ENCODE measurements at regions not wholly inside any gene's neighbourhood (a gene's known extent, or its start where the extent isn't known, plus 50 kb on each side); places are given as distances from the start of the nearest gene placed in this dataset.

- BruUV-seq (replicated peaks) = no TSS peak
- Histone ChIP-seq H3K27me3 (ENCODE audit: control insufficient read depth, insufficient read depth, low read length) (peaks cover 7% of the 10 kb centered on the region; the same call in 1 of the 2 replicates), H3K4me1 (ENCODE audit: control insufficient read depth, insufficient read depth, low read length) (peaks cover 6% of the 10 kb centered on the region), H3K4me2 (ENCODE audit: low read depth, low read length) (no peak overlapping the region), H2BK120ac (ENCODE audit: low read depth, low read length) (no peak overlapping the region), H2AK5ac (ENCODE audit: low read depth, low read length) (no peak overlapping the region), H2AFZ (replicated peaks; ENCODE audit: low read length, poor library complexity) (no peak overlapping the region), H2BK20ac (ENCODE audit: low read depth, low read length) (no peak overlapping the region), H3K4ac (ENCODE audit: low read depth, low read length) (no peak overlapping the region), H3K23ac (ENCODE audit: low read depth, low read length) (no peak overlapping the region), H4K20me1 (ENCODE audit: insufficient read depth, low read length) (no peaks in the 10 kb centered on the region), H3K18ac (ENCODE audit: low read depth, low read length) (peak overlapping the region; percentile 2; the same call in 1 of the 2 replicates), H4K5ac (ENCODE audit: low read depth, low read length) (no peak overlapping the region), H3K27ac (ENCODE audit: insufficient read depth, low read length) (no peak overlapping the region), H3K79me1 (ENCODE audit: low read depth in 1 of 2, low read length in 2 of 2) (no peaks in the 10 kb centered on the region), H3K14ac (replicated peaks; ENCODE audit: low read depth, low read length) (no peak overlapping the region), H3K9me3 (ENCODE audit: control insufficient read depth, insufficient read depth, low read length) (no peaks in the 10 kb centered on the region), H3K36me3 (ENCODE audit: control insufficient read depth, insufficient read depth, low read length) (no peaks in the 10 kb centered on the region), H3K9ac (ENCODE audit: low read depth, low read length) (no peak overlapping the region), H2BK15ac (ENCODE audit: low read depth, low read length) (no peak overlapping the region), H3K56ac (ENCODE audit: extremely low read depth, insufficient read depth, low read length) (no peak overlapping the region), H4K8ac (ENCODE audit: low read depth in 2 of 2, low read length in 2 of 2) (no peak overlapping the region), H2AK9ac (replicated peaks; ENCODE audit: low read depth, low read length, poor library complexity) (no peak overlapping the region), H3K9me1 (ENCODE audit: insufficient read depth, low read length) (peaks cover 10% of the 10 kb centered on the region; the same call in 1 of the 2 replicates), H2BK5ac (ENCODE audit: low read depth, low read length, poor library complexity, severe bottlenecking) (peak overlapping the region; percentile 2), H4K91ac (ENCODE audit: insufficient read depth, low read depth, low read length) (peak overlapping the region; percentile 7; the same call in 1 of the 2 replicates), H3K4me3 (ENCODE audit: insufficient read depth, low read depth, low read length) (no peak overlapping the region)
- ChIA-PET CTCF (interaction anchor here (0.7 to 1.7 kb wide), 3 partner anchors 9 to 238 kb away, joined by 3 to 4 read pairs (median 4); no protein-coding TSS in a partner anchor), POLR2A (ENCODE audit: unreplicated experiment) (interaction anchor here (0.5 kb wide), 1 partner anchor 11 kb away, joined by 4 read pairs; no protein-coding TSS in a partner anchor)
- dilution Hi-C loops (cut with HindIII; ENCODE audit: low sequenced_read_pairs, unreplicated experiment) (no loop called here), intact Hi-C loops (cut with micrococcal nuclease) (loop anchor here (5.0 kb wide), 1 partner anchor 60 kb away; the partner anchor contains the start of gene LANCL2), in situ Hi-C loops (cut with MboI; ENCODE audit: low sequenced_read_pairs) (no loop called here)
- TF ChIP-seq RFX5 (IDR thresholded peaks at IDR 0.05; ENCODE audit: low read depth, low read length) (no peak), MAZ (IDR thresholded peaks at IDR 0.05; ENCODE audit: borderline replicate concordance, low read depth, low read length) (no peak), MXI1 (IDR thresholded peaks at IDR 0.05; ENCODE audit: borderline replicate concordance, low read depth, low read length) (no peak), CHD1 (IDR thresholded peaks at IDR 0.05; ENCODE audit: low read depth, low read length) (no peak), FOS (IDR thresholded peaks at IDR 0.05; ENCODE audit: low read depth, low read length) (no peak; the same call in 1 of the 2 replicates), USF2 (IDR thresholded peaks at IDR 0.05; ENCODE audit: low read depth, low read length) (no peak), CEBPB (IDR thresholded peaks at IDR 0.05; ENCODE audit: low read depth, low read length) (peak; percentile 88), RAD21 (IDR thresholded peaks at IDR 0.05; ENCODE audit: low read length) (no peak), CTCF (conservative IDR thresholded peaks at IDR 0.05; ENCODE audit: low read depth, low read length) (0 out of 2 replicates have a peak, but pooled peaks have one; percentile 2), SMC3 (IDR thresholded peaks at IDR 0.05; ENCODE audit: low read depth, low read length) (no peak)
- no peak for ATAC-seq (ENCODE audit: low read depth)
- no CpG with 5 or more reads among the region's 4 CpGs for WGBS, 2 experiments (ENCODE audit: extremely low coverage in 2 of 2, insufficient read length in 1 of 2)
- DNase-seq = peak; percentile 12
Observed at GRCh38 chr7:55307123-55307916, 57.8 kb upstream of the LANCL2 start.

All from IMR-90 (cell line).